H1 (cell line): ENCODE measurements at regions not wholly inside any gene's neighbourhood (a gene's known extent, or its start where the extent isn't known, plus 50 kb on each side); places are given as distances from the start of the nearest gene placed in this dataset.

Experiments used
- CTCF ChIA-PET: fragments of 300-600 bp; sonication (Branson Sonifier 250); formaldehyde crosslinking; loops from one replicate; lab custom pipeline; 2021; ENCODE audit not compliant: partially characterized antibody; lab: Charles Lee
- POLR2A ChIA-PET: fragments of 300-600 bp; sonication (Branson Sonifier 250); formaldehyde crosslinking; loops from one replicate; lab custom pipeline; 2021; ENCODE audit warnings: inconsistent platforms; ENCODE audit not compliant: partially characterized antibody; lab: Charles Lee
- DNase-seq, 2 experiments: peaks; one replicate each; pipeline versions ENCODE4 v3.0.0 to v3.0.0-alpha.2; 2010 to 2022; ENCODE audit warnings: low spot score in 2 of 2, low read depth in 1 of 2, mixed read lengths in 1 of 2
- FAIRE-seq: peaks from 2 replicates; lab custom pipeline; 2011; peaks lifted over from hg19 to GRCh38; lab: Jason Lieb, UNC
- H2AFZ ChIP-seq: 2 replicates; pipeline ENCODE4 v1.8.1; 2012; ENCODE audit warnings: low read length, inconsistent platforms
- H2AK5ac ChIP-seq: 2 replicates; pipeline ENCODE4 v1.6.1; 2013; ENCODE audit warnings: low read depth, low read length
- H2BK120ac ChIP-seq: replicated peaks from 2 replicates; pipeline ENCODE3; 2013; ENCODE audit warnings: low read depth, low read length, inconsistent platforms
- H2BK12ac ChIP-seq: 2 replicates; pipeline ENCODE4 v1.6.1; 2013; ENCODE audit warnings: low read depth, low read length
- H2BK15ac ChIP-seq: 2 replicates; pipeline ENCODE4 v1.6.1; 2013; ENCODE audit warnings: low read length
- H2BK20ac ChIP-seq: 2 replicates; pipeline ENCODE4 v1.6.1; 2013; ENCODE audit warnings: low read length
- H2BK5ac ChIP-seq: 2 replicates; pipeline ENCODE4 v1.6.1; 2013; ENCODE audit warnings: low read depth, low read length
- H3K14ac ChIP-seq: 2 replicates; pipeline ENCODE4 v1.6.1; 2013; ENCODE audit warnings: inconsistent platforms; ENCODE audit not compliant: insufficient read length
- H3K18ac ChIP-seq: 2 replicates; pipeline ENCODE4 v1.6.1; 2013; ENCODE audit warnings: low read length; ENCODE audit errors: extremely low read depth
- H3K23ac ChIP-seq: 2 replicates; pipeline ENCODE4 v1.6.1; 2013; ENCODE audit warnings: inconsistent platforms; ENCODE audit not compliant: insufficient read length
- H3K23me2 ChIP-seq: 2 replicates; pipeline ENCODE4 v1.6.1; 2013; ENCODE audit warnings: low read depth, low read length
- H3K27ac ChIP-seq: 2 replicates; pipeline ENCODE4 v1.6.1; 2011; ENCODE audit warnings: low read depth, low read length, inconsistent platforms
- H3K27me3 ChIP-seq, 4 experiments: replicated peaks in 1 of 4; 1 replicate in 1 of 4; 2 replicates in 3 of 4; pipeline versions ENCODE4 v1.6.1 to v1.8.1; 2011 to 2013; ENCODE audit warnings: low read length in 3 of 4, mild to moderate bottlenecking in 3 of 4, inconsistent platforms in 2 of 4, mixed read lengths in 2 of 4, moderate library complexity in 1 of 4; ENCODE audit not compliant: control insufficient read depth in 3 of 4, insufficient read depth in 3 of 4; ENCODE audit errors: extremely low read depth in 1 of 4
- H3K36me3 ChIP-seq, 4 experiments: 2 replicates each; pipeline versions ENCODE4 v1.6.1 to v1.8.1; 2011 to 2013; ENCODE audit warnings: mild to moderate bottlenecking in 4 of 4, low read length in 3 of 4, moderate library complexity in 2 of 4, control low read depth in 1 of 4, inconsistent platforms in 1 of 4; ENCODE audit not compliant: insufficient read depth in 4 of 4, control insufficient read depth in 2 of 4
- H3K4ac ChIP-seq: replicated peaks from 2 replicates; pipeline ENCODE3; 2013; ENCODE audit warnings: low read length, low read depth, mixed read lengths, inconsistent platforms; ENCODE audit not compliant: insufficient read length
- H3K4me1 ChIP-seq, 4 experiments: replicated peaks in 1 of 4; 1 replicate in 1 of 4; 2 replicates in 3 of 4; pipeline versions ENCODE4 v1.6.1 to v1.8.1; 2011 to 2013; ENCODE audit warnings: low read length in 3 of 4, inconsistent platforms in 2 of 4, mixed read lengths in 1 of 4; ENCODE audit not compliant: insufficient read depth in 4 of 4, control insufficient read depth in 3 of 4
- H3K4me2 ChIP-seq, 2 experiments: 2 replicates each; pipeline versions ENCODE4 v1.6.1 to v1.8.1; 2011 to 2013; ENCODE audit warnings: low read depth in 2 of 2, low read length in 2 of 2, control low read depth in 1 of 2, inconsistent platforms in 1 of 2, mild to moderate bottlenecking in 1 of 2; ENCODE audit not compliant: insufficient read depth in 1 of 2
- H3K4me3 ChIP-seq, 4 experiments: fragments of 200-600, 300-600 bp in 1 of 4; sonication (generic), shearing (Covaris generic), sonication (Bioruptor Twin) in 1 of 4; 2 replicates each; pipeline versions ENCODE4 v1.5.1 to v1.8.1; 2011 to 2016; ENCODE audit warnings: low read length in 4 of 4, low read depth in 3 of 4, control low read depth in 2 of 4, inconsistent platforms in 2 of 4, mild to moderate bottlenecking in 2 of 4, mixed read lengths in 1 of 4, moderate library complexity in 1 of 4; ENCODE audit not compliant: insufficient read depth in 2 of 4; ENCODE audit errors: extremely low read depth in 1 of 4
- H3K56ac ChIP-seq: replicated peaks from 2 replicates; pipeline ENCODE3; 2013; ENCODE audit warnings: low read depth, mild to moderate bottlenecking, mixed read lengths, low read length, inconsistent platforms; ENCODE audit not compliant: insufficient read length
- H3K79me1 ChIP-seq: 2 replicates; pipeline ENCODE4 v1.6.1; 2013; ENCODE audit warnings: low read depth, low read length, control low read depth
- H3K79me2 ChIP-seq, 2 experiments: 2 replicates each; pipeline versions ENCODE4 v1.6.1 to v1.8.1; 2012 to 2013; ENCODE audit warnings: low read length in 2 of 2, mild to moderate bottlenecking in 2 of 2, inconsistent platforms in 1 of 2; ENCODE audit not compliant: insufficient read depth in 2 of 2, control insufficient read depth in 1 of 2
- H3K9ac ChIP-seq, 4 experiments: replicated peaks in 1 of 4; 1 replicate in 1 of 4; 2 replicates in 3 of 4; pipeline versions ENCODE4 v1.6.1 to v1.8.1; 2011 to 2013; ENCODE audit warnings: low read depth in 3 of 4, low read length in 3 of 4, control low read depth in 2 of 4, mild to moderate bottlenecking in 2 of 4, moderate library complexity in 2 of 4, inconsistent platforms in 1 of 4; ENCODE audit errors: extremely low read depth in 1 of 4
- H3K9me3 ChIP-seq, 2 experiments: 2 replicates each; pipeline versions ENCODE4 v1.6.1 to v1.8.1; 2012 to 2013; ENCODE audit warnings: mild to moderate bottlenecking in 2 of 2, moderate library complexity in 2 of 2, control low read depth in 1 of 2, inconsistent platforms in 1 of 2, low read depth in 1 of 2, low read length in 1 of 2, mixed read lengths in 1 of 2; ENCODE audit not compliant: insufficient read depth in 2 of 2
- H4K20me1 ChIP-seq, 2 experiments: replicated peaks in 1 of 2; 2 replicates each; pipeline versions ENCODE3 to v1.8.1; 2011 to 2013; ENCODE audit warnings: inconsistent platforms in 2 of 2, low read length in 2 of 2, mild to moderate bottlenecking in 1 of 2; ENCODE audit not compliant: insufficient read depth in 2 of 2, control insufficient read depth in 1 of 2
- H4K5ac ChIP-seq: 2 replicates; pipeline ENCODE4 v1.6.1; 2013; ENCODE audit warnings: low read length, low read depth, mixed read lengths, inconsistent platforms; ENCODE audit not compliant: insufficient read length
- H4K8ac ChIP-seq: 2 replicates; pipeline ENCODE4 v1.8.0; 2013; ENCODE audit warnings: mild to moderate bottlenecking, moderate library complexity, low read length, inconsistent platforms; ENCODE audit not compliant: insufficient read depth; ENCODE audit errors: extremely low read depth
- H4K91ac ChIP-seq: replicated peaks from 2 replicates; pipeline ENCODE3; 2013; ENCODE audit warnings: low read length, mixed read lengths, inconsistent platforms; ENCODE audit not compliant: insufficient read length
- ATF3 ChIP-seq: IDR thresholded peaks from 2 replicates; pipeline ENCODE4 v1.6.1; 2011; ENCODE audit warnings: low read depth, mild to moderate bottlenecking, low read length; ENCODE audit not compliant: insufficient read depth
- CREB1 ChIP-seq: IDR thresholded peaks from 2 replicates; pipeline ENCODE4 v1.6.1; 2012; ENCODE audit warnings: inconsistent platforms
- EP300 ChIP-seq, 2 experiments: IDR thresholded peaks; 1 replicate in 1 of 2; 2 replicates in 1 of 2; pipeline ENCODE4 v1.6.1; 2011 to 2012; ENCODE audit warnings: low read depth in 2 of 2, low read length in 2 of 2, mild to moderate bottlenecking in 2 of 2, borderline replicate concordance in 1 of 2, inconsistent platforms in 1 of 2, moderate library complexity in 1 of 2
- FOSL1 ChIP-seq: IDR thresholded peaks from 2 replicates; pipeline ENCODE4 v1.6.1; 2011; ENCODE audit warnings: mild to moderate bottlenecking, low read depth, low read length, moderate library complexity; ENCODE audit not compliant: insufficient read depth
- HDAC2 ChIP-seq, 2 experiments: fragments of 300-600 bp in 1 of 2; sonication (generic) in 1 of 2; IDR thresholded peaks; 2 replicates each; pipeline ENCODE4 v1.6.1; 2011 to 2012; ENCODE audit warnings: low read depth in 2 of 2, low read length in 2 of 2, mild to moderate bottlenecking in 2 of 2, moderate library complexity in 2 of 2, borderline replicate concordance in 1 of 2, inconsistent platforms in 1 of 2
- HDAC6 ChIP-seq: IDR thresholded peaks from one replicate; pipeline ENCODE4 v1.7.1; 2012; ENCODE audit warnings: low read depth, mild to moderate bottlenecking, inconsistent platforms, low read length, moderate library complexity
- KDM4A ChIP-seq: IDR thresholded peaks from one replicate; pipeline ENCODE4 v1.7.1; 2012; ENCODE audit warnings: low read depth, mild to moderate bottlenecking, moderate library complexity, low read length, inconsistent platforms; ENCODE audit not compliant: severe bottlenecking
- POLR2A ChIP-seq, 2 experiments: IDR thresholded peaks; 1 replicate in 1 of 2; 2 replicates in 1 of 2; pipeline ENCODE4 v1.6.1; 2011; ENCODE audit warnings: low read depth in 2 of 2, low read length in 2 of 2, mild to moderate bottlenecking in 2 of 2; ENCODE audit errors: control extremely low read depth in 1 of 2
- SP2 ChIP-seq: IDR thresholded peaks from 2 replicates; pipeline ENCODE4 v1.6.1; 2012; ENCODE audit warnings: mild to moderate bottlenecking, low read length, inconsistent platforms
- SP4 ChIP-seq: IDR thresholded peaks from 2 replicates; pipeline ENCODE4 v1.6.1; 2012; ENCODE audit warnings: low read length, inconsistent platforms
- SUZ12 ChIP-seq: fragments of 200-600 bp; sonication (generic); IDR thresholded peaks from 2 replicates; pipeline ENCODE4 v1.6.1; 2012; ENCODE audit warnings: mild to moderate bottlenecking, inconsistent platforms, low read length, moderate library complexity, mixed read lengths
- TBP ChIP-seq: IDR thresholded peaks from 2 replicates; pipeline ENCODE4 v1.6.1; 2011; ENCODE audit warnings: low read depth, low read length, improper control_type of control experiment
- TF ChIP-seq, protein P1 (sequence below): IDR thresholded peaks from 2 replicates; pipeline ENCODE4 v1.6.1; 2012; ENCODE audit warnings: inconsistent platforms

DNA sequence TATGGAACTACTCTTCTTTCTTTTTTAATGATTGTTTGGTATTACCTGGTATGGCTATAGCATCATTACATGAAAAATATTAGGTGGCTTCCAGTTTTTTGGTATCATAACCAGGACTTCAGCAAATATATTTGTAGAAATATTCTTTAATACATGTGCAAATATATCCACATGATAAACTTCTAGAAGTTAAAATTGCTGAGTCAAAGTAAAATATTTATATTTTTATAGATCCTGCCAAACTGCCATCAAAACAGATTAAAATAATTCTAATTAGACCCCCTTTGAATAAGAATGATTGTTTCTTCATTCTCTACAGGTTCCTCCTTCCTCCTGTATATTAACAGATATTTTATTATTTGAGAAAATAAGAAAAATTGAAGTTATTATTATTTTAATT, 708.5 kb upstream of the INTU start:
- no peak overlapping the region for H4K8ac ChIP-seq
- H2BK12ac ChIP-seq, result no peak overlapping the region
- DNase-seq (no peak), FAIRE-seq (no peak)
- H4K91ac ChIP-seq, result no peak overlapping the region
- H2BK5ac ChIP-seq, result no peak overlapping the region
- no peak for TF ChIP-seq HDAC2 (IDR thresholded peaks at IDR 0.05; ENCODE audit: borderline replicate concordance in 1 of 2, low read depth in 2 of 2, low read length in 2 of 2)
- no peak for TF ChIP-seq POLR2A (IDR thresholded peaks at IDR 0.05; ENCODE audit: control extremely low read depth in 1 of 2, low read depth in 2 of 2, low read length in 2 of 2)
- TF ChIP-seq EP300 (IDR thresholded peaks at IDR 0.05; ENCODE audit: borderline replicate concordance in 1 of 2, low read depth in 2 of 2, low read length in 2 of 2), result no peak
- TF ChIP-seq SP2, result no peak
- no peak for TF ChIP-seq HDAC6
- TF ChIP-seq SUZ12, result no peak
- TF ChIP-seq, protein P1, sequence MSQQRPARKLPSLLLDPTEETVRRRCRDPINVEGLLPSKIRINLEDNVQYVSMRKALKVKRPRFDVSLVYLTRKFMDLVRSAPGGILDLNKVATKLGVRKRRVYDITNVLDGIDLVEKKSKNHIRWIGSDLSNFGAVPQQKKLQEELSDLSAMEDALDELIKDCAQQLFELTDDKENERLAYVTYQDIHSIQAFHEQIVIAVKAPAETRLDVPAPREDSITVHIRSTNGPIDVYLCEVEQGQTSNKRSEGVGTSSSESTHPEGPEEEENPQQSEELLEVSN, result no peak
- no peak for TF ChIP-seq SP4
- TF ChIP-seq CREB1, result no peak
- no peak for TF ChIP-seq KDM4A
- no peak for TF ChIP-seq ATF3
- no peak for TF ChIP-seq FOSL1
- no peak for TF ChIP-seq TBP
- H4K5ac ChIP-seq, result no peak overlapping the region
- ChIA-PET CTCF (no interaction called here), POLR2A (no interaction called here)
- H3K23me2 ChIP-seq, result no peaks in the 10 kb centered on the region
- H2AFZ ChIP-seq, result no peak overlapping the region
- no peaks in the 10 kb centered on the region for H3K36me3 ChIP-seq
- H3K79me1 ChIP-seq, result no peaks in the 10 kb centered on the region
- H2BK20ac ChIP-seq, result no peak overlapping the region
- no peaks in the 10 kb centered on the region for H3K9me3 ChIP-seq
- H2BK120ac ChIP-seq, result no peak overlapping the region
- H2AK5ac ChIP-seq, result no peak overlapping the region
- no peaks in the 10 kb centered on the region for H3K27me3 ChIP-seq
- no peak overlapping the region for H3K14ac ChIP-seq
- no peak overlapping the region for H2BK15ac ChIP-seq
- no peak overlapping the region for H3K27ac ChIP-seq
- H3K23ac ChIP-seq, result no peak overlapping the region
- no peak overlapping the region for H3K4ac ChIP-seq
- H3K4me3 ChIP-seq, result no peak overlapping the region
- no peaks in the 10 kb centered on the region for H3K79me2 ChIP-seq
- H3K18ac ChIP-seq, result no peak overlapping the region
- no peak overlapping the region for H3K9ac ChIP-seq
- no peaks in the 10 kb centered on the region for H4K20me1 ChIP-seq
- H3K56ac ChIP-seq, result no peak overlapping the region
- no peaks in the 10 kb centered on the region for H3K4me1 ChIP-seq
- H3K4me2 ChIP-seq, result no peak overlapping the region
